H1 (cell line): ENCODE measurements at regions not wholly inside any gene's neighbourhood (a gene's known extent, or its start where the extent isn't known, plus 50 kb on each side); places are given as distances from the start of the nearest gene placed in this dataset.

Source experiments
- BACH1 ChIP-seq: IDR thresholded peaks from 2 replicates; pipeline ENCODE4 v1.6.1; 2012; ENCODE audit warnings: low read length, improper control_type of control experiment
- BCL11A ChIP-seq, 2 experiments: IDR thresholded peaks; one replicate each; pipeline ENCODE4 v1.6.1; 2011; ENCODE audit warnings: low read depth in 2 of 2, low read length in 2 of 2, mild to moderate bottlenecking in 2 of 2
- CHD7 ChIP-seq: fragments of 300-600 bp; sonication (generic); IDR thresholded peaks from 2 replicates; pipeline ENCODE4 v1.7.1; 2012; ENCODE audit warnings: low read length, moderate library complexity, mild to moderate bottlenecking, inconsistent platforms; ENCODE audit not compliant: insufficient replicate concordance
- HDAC2 ChIP-seq, 2 experiments: fragments of 300-600 bp in 1 of 2; sonication (generic) in 1 of 2; IDR thresholded peaks; 2 replicates each; pipeline ENCODE4 v1.6.1; 2011 to 2012; ENCODE audit warnings: low read depth in 2 of 2, low read length in 2 of 2, mild to moderate bottlenecking in 2 of 2, moderate library complexity in 2 of 2, borderline replicate concordance in 1 of 2, inconsistent platforms in 1 of 2
- JUN ChIP-seq: IDR thresholded peaks from 2 replicates; pipeline ENCODE4 v1.6.1; 2011; ENCODE audit warnings: low read depth, mild to moderate bottlenecking, improper control_type of control experiment, low read length
- RAD21 ChIP-seq, 2 experiments: IDR thresholded peaks in 1 of 2; conservative IDR thresholded peaks in 1 of 2; 2 replicates each; pipeline ENCODE4 v1.6.1; 2011; ENCODE audit warnings: low read depth in 2 of 2, low read length in 2 of 2, improper control_type of control experiment in 1 of 2, inconsistent platforms in 1 of 2, mild to moderate bottlenecking in 1 of 2, moderate library complexity in 1 of 2
- RFX5 ChIP-seq: IDR thresholded peaks from 2 replicates; pipeline ENCODE4 v1.6.1; 2011; ENCODE audit warnings: low read depth, low read length, improper control_type of control experiment, borderline replicate concordance
- SAP30 ChIP-seq: fragments of 300-600 bp; sonication (generic); IDR thresholded peaks from 2 replicates; pipeline ENCODE4 v1.7.1; 2012; ENCODE audit warnings: low read length, moderate library complexity, mild to moderate bottlenecking, inconsistent platforms; ENCODE audit not compliant: insufficient read depth, insufficient replicate concordance
- SIX5 ChIP-seq: IDR thresholded peaks from 2 replicates; pipeline ENCODE4 v1.6.1; 2011; ENCODE audit warnings: mild to moderate bottlenecking, low read depth, low read length
- SRF ChIP-seq: IDR thresholded peaks from 2 replicates; pipeline ENCODE4 v1.6.1; 2011; ENCODE audit warnings: mild to moderate bottlenecking, low read depth, low read length, moderate library complexity
- TCF12 ChIP-seq: IDR thresholded peaks from 2 replicates; pipeline ENCODE4 v1.6.1; 2011; ENCODE audit warnings: low read depth, mild to moderate bottlenecking, low read length
- TF ChIP-seq, protein P1 (sequence below): IDR thresholded peaks from 2 replicates; pipeline ENCODE4 v1.6.1; 2012; ENCODE audit warnings: inconsistent platforms

- TF ChIP-seq CHD7 (no peak), BACH1 (no peak), SIX5 (no peak), BCL11A (IDR thresholded peaks at IDR 0.05; ENCODE audit: low read depth in 2 of 2, low read length in 2 of 2) (no peak), SRF (no peak), HDAC2 (IDR thresholded peaks at IDR 0.05; ENCODE audit: borderline replicate concordance in 1 of 2, low read depth in 2 of 2, low read length in 2 of 2) (no peak), RAD21 (IDR thresholded peaks at IDR 0.05 in 1 of 2, conservative IDR thresholded peaks at IDR 0.05 in 1 of 2; ENCODE audit: low read depth in 2 of 2, low read length in 2 of 2) (no peak), SAP30 (no peak), TCF12 (no peak), JUN (no peak), RFX5 (no peak)
- TF ChIP-seq, protein P1, sequence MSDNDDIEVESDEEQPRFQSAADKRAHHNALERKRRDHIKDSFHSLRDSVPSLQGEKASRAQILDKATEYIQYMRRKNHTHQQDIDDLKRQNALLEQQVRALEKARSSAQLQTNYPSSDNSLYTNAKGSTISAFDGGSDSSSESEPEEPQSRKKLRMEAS = no peak
Observed at GRCh38 chr2:129118296-129118695, 799.6 kb upstream of the HS6ST1 start (continued).
